ENCODE measurements at regions not wholly inside any gene's neighbourhood (a gene's known extent, or its start where the extent isn't known, plus 50 kb on each side); places are given as distances from the start of the nearest gene placed in this dataset.

DNA sequence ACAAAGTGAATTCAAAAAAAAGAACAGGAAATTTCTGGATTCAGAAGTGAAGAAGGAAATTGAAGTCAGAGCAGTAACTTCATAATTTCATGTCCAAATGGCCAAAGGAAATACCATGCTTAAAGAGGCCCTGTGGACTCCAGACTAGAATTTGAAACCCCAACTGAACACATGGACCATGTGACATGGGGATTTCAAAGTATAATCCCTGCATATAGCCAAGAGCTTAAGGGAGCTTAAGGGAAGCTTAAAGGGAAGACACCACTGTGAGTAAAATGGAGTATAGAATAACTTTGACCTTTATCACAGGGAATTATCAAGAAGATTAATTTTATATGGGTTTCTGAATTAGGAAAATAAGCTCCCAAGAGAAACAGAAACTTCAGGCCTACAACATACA lies 241.8 kb upstream of the POGK start:
- TF ChIP-seq CTCF (IDR thresholded peaks at IDR 0.05) = no peak
- TF ChIP-seq POLR2A (IDR thresholded peaks at IDR 0.05) = no peak

All from Peyer's patch (tissue), 4 donors.